ENCODE measurements at regions not wholly inside any gene's neighbourhood (a gene's known extent, or its start where the extent isn't known, plus 50 kb on each side); places are given as distances from the start of the nearest gene placed in this dataset.

DNA sequence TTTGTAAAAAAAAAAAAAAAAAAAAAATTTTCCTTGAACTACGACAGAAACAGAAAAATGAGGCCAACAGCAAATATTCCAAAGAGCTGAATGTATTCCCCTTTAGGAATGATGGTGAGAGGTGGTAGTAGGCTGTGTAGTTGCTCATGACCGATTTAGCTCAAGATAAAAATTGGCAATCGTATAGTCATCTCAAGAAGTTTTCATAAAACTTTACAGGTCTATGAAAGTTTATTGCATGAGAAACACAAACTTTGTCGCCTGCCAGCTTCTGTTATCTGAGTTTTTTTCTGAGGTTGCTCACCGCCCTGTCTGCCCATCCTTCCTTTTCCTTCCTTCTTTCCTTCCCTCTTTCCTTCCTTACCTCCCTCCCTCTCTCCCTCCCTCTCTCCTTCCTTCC is 605.5 kb downstream of the BCL11B start:
- ChIA-PET POLR2A (no interaction called here), CTCF (no interaction called here)
- no peak overlapping the region for H3K4me3 ChIP-seq (ENCODE audit: low read depth, low read length)
- no peak for DNase-seq
- H3K27me3 Mint-ChIP-seq (ENCODE audit: insufficient read depth, unreplicated experiment), result no peaks in the 10 kb centered on the region
- H3K4me3 Mint-ChIP-seq (ENCODE audit: unreplicated experiment), result no peak overlapping the region
- H3K27ac Mint-ChIP-seq (ENCODE audit: unreplicated experiment), result no peak overlapping the region
- no peaks in the 10 kb centered on the region for H3K27me3 ChIP-seq (replicated peaks; ENCODE audit: control insufficient read depth, insufficient read depth, low read length)
- H3K4me1 Mint-ChIP-seq (ENCODE audit: low read depth, unreplicated experiment), result no peaks in the 10 kb centered on the region
- H3K36me3 ChIP-seq (ENCODE audit: control insufficient read depth, insufficient read depth, low read length), result no peaks in the 10 kb centered on the region
- no peaks in the 10 kb centered on the region for H3K4me1 ChIP-seq
- BruUV-seq (replicated peaks), result no TSS peak
- TF ChIP-seq, protein P1, sequence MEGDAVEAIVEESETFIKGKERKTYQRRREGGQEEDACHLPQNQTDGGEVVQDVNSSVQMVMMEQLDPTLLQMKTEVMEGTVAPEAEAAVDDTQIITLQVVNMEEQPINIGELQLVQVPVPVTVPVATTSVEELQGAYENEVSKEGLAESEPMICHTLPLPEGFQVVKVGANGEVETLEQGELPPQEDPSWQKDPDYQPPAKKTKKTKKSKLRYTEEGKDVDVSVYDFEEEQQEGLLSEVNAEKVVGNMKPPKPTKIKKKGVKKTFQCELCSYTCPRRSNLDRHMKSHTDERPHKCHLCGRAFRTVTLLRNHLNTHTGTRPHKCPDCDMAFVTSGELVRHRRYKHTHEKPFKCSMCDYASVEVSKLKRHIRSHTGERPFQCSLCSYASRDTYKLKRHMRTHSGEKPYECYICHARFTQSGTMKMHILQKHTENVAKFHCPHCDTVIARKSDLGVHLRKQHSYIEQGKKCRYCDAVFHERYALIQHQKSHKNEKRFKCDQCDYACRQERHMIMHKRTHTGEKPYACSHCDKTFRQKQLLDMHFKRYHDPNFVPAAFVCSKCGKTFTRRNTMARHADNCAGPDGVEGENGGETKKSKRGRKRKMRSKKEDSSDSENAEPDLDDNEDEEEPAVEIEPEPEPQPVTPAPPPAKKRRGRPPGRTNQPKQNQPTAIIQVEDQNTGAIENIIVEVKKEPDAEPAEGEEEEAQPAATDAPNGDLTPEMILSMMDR (IDR thresholded peaks at IDR 0.05; ENCODE audit: insufficient read depth in 1 of 2, low read depth in 1 of 2, low read length in 1 of 2, severe bottlenecking in 1 of 2, unreplicated experiment in 1 of 2), result no peak
- H3K9me3 ChIP-seq, result no peaks in the 10 kb centered on the region
- no peaks in the 10 kb centered on the region for H3K36me3 Mint-ChIP-seq (ENCODE audit: insufficient read depth, unreplicated experiment)
- no peaks in the 10 kb centered on the region for H3K9me3 Mint-ChIP-seq (ENCODE audit: unreplicated experiment)
- intact Hi-C loops (cut with micrococcal nuclease; ENCODE audit: unreplicated experiment), result no loop called here

DNA sequence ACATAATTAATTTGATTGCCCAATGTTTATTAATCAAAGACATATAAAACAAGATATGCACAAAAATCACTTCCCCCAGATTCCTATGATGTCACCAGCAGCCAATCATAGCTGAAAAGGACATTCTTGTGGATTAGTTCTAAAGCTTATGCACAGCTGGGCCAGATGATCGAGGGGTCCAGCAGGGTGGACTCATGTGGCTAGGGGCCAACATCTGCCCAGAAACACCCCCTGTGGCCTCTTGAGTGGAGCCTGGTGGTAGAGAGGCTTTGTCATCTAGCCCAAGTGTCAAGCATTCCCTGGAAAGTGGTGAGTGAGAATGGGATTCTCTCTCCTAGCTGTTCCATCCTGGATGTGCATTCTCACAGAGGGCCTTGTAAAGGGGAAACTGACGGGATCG is 590.0 kb downstream of the BCL11B start:
- DNase-seq, result no peak
- no peaks in the 10 kb centered on the region for H3K27me3 ChIP-seq (replicated peaks; ENCODE audit: control insufficient read depth, insufficient read depth, low read length)
- no peaks in the 10 kb centered on the region for H3K27me3 Mint-ChIP-seq (ENCODE audit: insufficient read depth, unreplicated experiment)
- H3K4me1 ChIP-seq, result no peaks in the 10 kb centered on the region
- H3K4me3 Mint-ChIP-seq (ENCODE audit: unreplicated experiment), result no peak overlapping the region
- TF ChIP-seq, protein P1 (IDR thresholded peaks at IDR 0.05; ENCODE audit: insufficient read depth in 1 of 2, low read depth in 1 of 2, low read length in 1 of 2, severe bottlenecking in 1 of 2, unreplicated experiment in 1 of 2), result no peak
- H3K9me3 Mint-ChIP-seq (ENCODE audit: unreplicated experiment), result peaks cover 15% of the 10 kb centered on the region
- H3K27ac Mint-ChIP-seq (ENCODE audit: unreplicated experiment), result no peak overlapping the region
- intact Hi-C loops (cut with micrococcal nuclease; ENCODE audit: unreplicated experiment), result no loop called here
- no peak overlapping the region for H3K4me3 ChIP-seq (ENCODE audit: low read depth, low read length)
- no peaks in the 10 kb centered on the region for H3K9me3 ChIP-seq
- ChIA-PET CTCF (no interaction called here), POLR2A (no interaction called here)
- no peaks in the 10 kb centered on the region for H3K36me3 ChIP-seq (ENCODE audit: control insufficient read depth, insufficient read depth, low read length)
- H3K4me1 Mint-ChIP-seq (ENCODE audit: low read depth, unreplicated experiment), result no peaks in the 10 kb centered on the region
- no TSS peak for BruUV-seq (replicated peaks)
- no peaks in the 10 kb centered on the region for H3K36me3 Mint-ChIP-seq (ENCODE audit: insufficient read depth, unreplicated experiment)

DNA sequence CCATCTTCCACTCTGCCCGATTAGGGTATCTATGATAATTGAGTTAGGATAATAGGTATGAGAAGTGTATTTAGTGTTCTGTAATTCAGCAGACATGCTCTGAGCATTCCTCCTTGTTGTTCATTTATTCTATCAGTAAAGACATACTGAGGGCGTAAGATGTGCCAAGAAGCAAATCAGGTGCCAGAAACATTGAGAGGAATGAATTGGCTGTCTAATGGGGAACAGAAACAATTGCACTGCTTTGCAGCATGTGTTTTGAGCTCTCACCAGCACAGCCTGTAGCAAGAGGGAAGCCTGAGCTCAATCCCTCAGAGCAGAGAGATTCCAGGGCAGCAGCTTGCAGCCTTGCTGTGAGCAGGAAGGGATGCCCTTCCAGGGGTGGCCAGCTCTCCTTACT is 589.3 kb downstream of the BCL11B start:
- Mint-ChIP-seq H3K27me3 (ENCODE audit: insufficient read depth, unreplicated experiment) (peaks cover 2% of the 10 kb centered on the region), H3K36me3 (ENCODE audit: insufficient read depth, unreplicated experiment) (no peaks in the 10 kb centered on the region), H3K9me3 (ENCODE audit: unreplicated experiment) (peaks cover 8% of the 10 kb centered on the region), H3K27ac (ENCODE audit: unreplicated experiment) (no peak overlapping the region), H3K4me1 (ENCODE audit: low read depth, unreplicated experiment) (no peaks in the 10 kb centered on the region), H3K4me3 (ENCODE audit: unreplicated experiment) (no peak overlapping the region)
- ChIA-PET POLR2A (no interaction called here), CTCF (no interaction called here)
- H3K27me3 ChIP-seq (replicated peaks; ENCODE audit: control insufficient read depth, insufficient read depth, low read length), result no peaks in the 10 kb centered on the region
- H3K4me3 ChIP-seq (ENCODE audit: low read depth, low read length), result no peak overlapping the region
- TF ChIP-seq, protein P1 (IDR thresholded peaks at IDR 0.05; ENCODE audit: insufficient read depth in 1 of 2, low read depth in 1 of 2, low read length in 1 of 2, severe bottlenecking in 1 of 2, unreplicated experiment in 1 of 2), result no peak
- intact Hi-C loops (cut with micrococcal nuclease; ENCODE audit: unreplicated experiment), result no loop called here
- DNase-seq, result no peak
- H3K36me3 ChIP-seq (ENCODE audit: control insufficient read depth, insufficient read depth, low read length), result no peaks in the 10 kb centered on the region
- BruUV-seq (replicated peaks), result no TSS peak
- H3K4me1 ChIP-seq, result no peaks in the 10 kb centered on the region
- no peaks in the 10 kb centered on the region for H3K9me3 ChIP-seq

All from Caco-2 (cell line).